Panc1 (cell line): ENCODE measurements at regions not wholly inside any gene's neighbourhood (a gene's known extent, or its start where the extent isn't known, plus 50 kb on each side); places are given as distances from the start of the nearest gene placed in this dataset.
"Not testable (repeated sequence)": the region's sequence is repeated elsewhere in the genome, so short reads cannot be mapped to it uniquely, and the experiment has no call there.

Source experiments
- POLR2AphosphoS5 ChIP-seq: IDR thresholded peaks from 2 replicates; pipeline ENCODE4 v1.6.1; 2012; ENCODE audit warnings: mild to moderate bottlenecking, low read depth, low read length, moderate library complexity
- REST ChIP-seq, 2 experiments: IDR thresholded peaks; 2 replicates each; pipeline ENCODE4 v1.6.1; 2011 to 2012; ENCODE audit warnings: low read depth in 2 of 2, control low read depth in 1 of 2, low read length in 1 of 2, mild to moderate bottlenecking in 1 of 2, moderate library complexity in 1 of 2; ENCODE audit not compliant: insufficient read depth in 1 of 2
- TF ChIP-seq, protein P1 (sequence below): fragments of 450-650 bp; IDR thresholded peaks from 2 replicates; pipeline ENCODE4 v1.5.1; 2017; ENCODE audit warnings: mild to moderate bottlenecking

GRCh38 chr17:30726734-30727133 is 97.8 kb downstream of the CRLF3 start:
- not testable (repeated sequence) for TF ChIP-seq POLR2AphosphoS5; REST (IDR thresholded peaks at IDR 0.05; ENCODE audit: insufficient read depth in 1 of 2, low read depth in 2 of 2, low read length in 1 of 2)
- TF ChIP-seq, protein P1, sequence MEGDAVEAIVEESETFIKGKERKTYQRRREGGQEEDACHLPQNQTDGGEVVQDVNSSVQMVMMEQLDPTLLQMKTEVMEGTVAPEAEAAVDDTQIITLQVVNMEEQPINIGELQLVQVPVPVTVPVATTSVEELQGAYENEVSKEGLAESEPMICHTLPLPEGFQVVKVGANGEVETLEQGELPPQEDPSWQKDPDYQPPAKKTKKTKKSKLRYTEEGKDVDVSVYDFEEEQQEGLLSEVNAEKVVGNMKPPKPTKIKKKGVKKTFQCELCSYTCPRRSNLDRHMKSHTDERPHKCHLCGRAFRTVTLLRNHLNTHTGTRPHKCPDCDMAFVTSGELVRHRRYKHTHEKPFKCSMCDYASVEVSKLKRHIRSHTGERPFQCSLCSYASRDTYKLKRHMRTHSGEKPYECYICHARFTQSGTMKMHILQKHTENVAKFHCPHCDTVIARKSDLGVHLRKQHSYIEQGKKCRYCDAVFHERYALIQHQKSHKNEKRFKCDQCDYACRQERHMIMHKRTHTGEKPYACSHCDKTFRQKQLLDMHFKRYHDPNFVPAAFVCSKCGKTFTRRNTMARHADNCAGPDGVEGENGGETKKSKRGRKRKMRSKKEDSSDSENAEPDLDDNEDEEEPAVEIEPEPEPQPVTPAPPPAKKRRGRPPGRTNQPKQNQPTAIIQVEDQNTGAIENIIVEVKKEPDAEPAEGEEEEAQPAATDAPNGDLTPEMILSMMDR, result not testable (repeated sequence)
